Endothelial cell of umbilical vein (primary cell): ENCODE measurements at regions not wholly inside any gene's neighbourhood (a gene's known extent, or its start where the extent isn't known, plus 50 kb on each side); places are given as distances from the start of the nearest gene placed in this dataset.

ENCODE experiments used
- BruUV-seq: library from RNA; stranded (reverse); fragments of 400-500 nt; replicated peaks from 2 replicates; lab custom pipeline; 2021; lab: Mats Ljungman, UMichigan
- CTCF ChIA-PET: fragments of 300-600, 350-600 bp; sonication (Branson Sonifier 250); formaldehyde crosslinking; loops from one replicate; lab custom pipeline; 2021; ENCODE audit warnings: antibody characterized with exemption, inconsistent platforms; lab: Charles Lee
- POLR2A ChIA-PET: fragments of 300-600, 350-600 bp; sonication (Branson Sonifier 250); formaldehyde crosslinking; loops from one replicate; lab custom pipeline; 2021; ENCODE audit warnings: antibody characterized with exemption, inconsistent platforms; lab: Charles Lee
- DNase-seq: peaks from one replicate; pipeline ENCODE4 v3.0.0-alpha.2; 2011; ENCODE audit warnings: low read depth, low spot score
- FAIRE-seq: peaks from 2 replicates; lab custom pipeline; 2011; peaks lifted over from hg19 to GRCh38; lab: Jason Lieb, UNC
- H2AFZ ChIP-seq: 2 replicates; pipeline ENCODE4 v1.6.0; 2012; ENCODE audit warnings: low read depth, low read length, control low read depth, inconsistent platforms
- H3K27ac ChIP-seq: 2 replicates; pipeline ENCODE4 v1.5.1; 2011; ENCODE audit warnings: low read depth, mild to moderate bottlenecking, control low read depth, low read length, moderate library complexity; ENCODE audit not compliant: insufficient read depth
- H3K27me3 ChIP-seq, 2 experiments: 2 replicates each; pipeline versions ENCODE4 v1.6.0 to v1.6.1; 2011; ENCODE audit warnings: low read length in 2 of 2, mixed read lengths in 1 of 2; ENCODE audit not compliant: control insufficient read depth in 2 of 2, insufficient read depth in 2 of 2
- H3K36me3 ChIP-seq, 2 experiments: 2 replicates in 1 of 2; 3 replicates in 1 of 2; pipeline ENCODE4 v1.5.1; 2011; ENCODE audit warnings: low read length in 2 of 2, mild to moderate bottlenecking in 1 of 2, moderate library complexity in 1 of 2; ENCODE audit not compliant: control insufficient read depth in 2 of 2, insufficient read depth in 2 of 2; ENCODE audit errors: extremely low read depth in 1 of 2
- H3K4me1 ChIP-seq: 3 replicates; pipeline ENCODE4 v1.5.1; 2011; ENCODE audit warnings: mild to moderate bottlenecking, low read length; ENCODE audit not compliant: control insufficient read depth, insufficient read depth; ENCODE audit errors: extremely low read depth
- H3K4me2 ChIP-seq: 2 replicates; pipeline ENCODE4 v1.6.1; 2011; ENCODE audit warnings: low read length, control low read depth, mixed read lengths; ENCODE audit not compliant: insufficient read depth
- H3K4me3 ChIP-seq, 3 experiments: fragments of 200-600 bp in 1 of 3; sonication (generic), shearing (Covaris generic) in 1 of 3; replicated peaks in 1 of 3; 2 replicates each; pipeline ENCODE4 v1.5.1; 2011 to 2016; ENCODE audit warnings: control low read depth in 3 of 3, low read length in 3 of 3, mild to moderate bottlenecking in 2 of 3, inconsistent platforms in 1 of 3, low read depth in 1 of 3, moderate library complexity in 1 of 3; ENCODE audit not compliant: insufficient read depth in 1 of 3
- H3K79me2 ChIP-seq: 2 replicates; pipeline ENCODE4 v1.6.0; 2012; ENCODE audit warnings: low read length, inconsistent platforms; ENCODE audit not compliant: control insufficient read depth, insufficient read depth
- H3K9ac ChIP-seq: replicated peaks from 2 replicates; pipeline ENCODE3; 2011; ENCODE audit warnings: low read length, control low read depth; ENCODE audit not compliant: insufficient read depth; ENCODE audit errors: extremely low read depth
- H3K9me1 ChIP-seq: replicated peaks from 3 replicates; pipeline ENCODE4 v1.6.0; 2011; ENCODE audit warnings: mild to moderate bottlenecking, low read length; ENCODE audit not compliant: control insufficient read depth, insufficient read depth; ENCODE audit errors: extremely low read depth
- H3K9me3 ChIP-seq: replicated peaks from 2 replicates; pipeline ENCODE4 v1.5.1; 2012; ENCODE audit warnings: low read length, inconsistent platforms; ENCODE audit not compliant: control insufficient read depth, insufficient read depth
- H4K20me1 ChIP-seq: replicated peaks from 2 replicates; pipeline ENCODE3; 2011; ENCODE audit warnings: mild to moderate bottlenecking, low read length; ENCODE audit not compliant: control insufficient read depth, insufficient read depth; ENCODE audit errors: extremely low read depth
- EZH2 ChIP-seq: IDR thresholded peaks from 2 replicates; pipeline ENCODE4 v1.6.1; 2012; ENCODE audit warnings: borderline replicate concordance, low read depth, mild to moderate bottlenecking, moderate library complexity, low read length, inconsistent platforms; ENCODE audit not compliant: severe bottlenecking
- FOS ChIP-seq: IDR thresholded peaks from 2 replicates; pipeline ENCODE4 v1.6.1; 2011; ENCODE audit warnings: mild to moderate bottlenecking, low read length, moderate library complexity, borderline replicate concordance; ENCODE audit not compliant: insufficient read depth
- GATA2 ChIP-seq: IDR thresholded peaks from 2 replicates; pipeline ENCODE4 v1.7.0; 2011; ENCODE audit warnings: low read depth, mild to moderate bottlenecking, moderate library complexity, mixed read lengths, low read length; ENCODE audit not compliant: insufficient read length, insufficient read depth
- JUN ChIP-seq: IDR thresholded peaks from 2 replicates; pipeline ENCODE4 v1.6.1; 2011; ENCODE audit warnings: borderline replicate concordance, low read depth; ENCODE audit not compliant: insufficient read length, insufficient read depth
- MYC ChIP-seq: IDR thresholded peaks from one replicate; pipeline ENCODE4 v1.6.1; 2011; ENCODE audit warnings: mild to moderate bottlenecking, low read depth, low read length
- POLR2A ChIP-seq: IDR thresholded peaks from 2 replicates; pipeline ENCODE4 v1.6.1; 2012; ENCODE audit warnings: low read depth, mild to moderate bottlenecking, control low read depth, low read length
- POLR2AphosphoS5 ChIP-seq: IDR thresholded peaks from 2 replicates; pipeline ENCODE4 v1.6.1; 2012; ENCODE audit warnings: low read depth, mild to moderate bottlenecking, control low read depth, low read length, moderate library complexity; ENCODE audit not compliant: insufficient read depth
- dilution Hi-C: fragments of 300-500 bp; cut with MboI; formaldehyde crosslinking; loops from one replicate; pipeline ENCODE4 v1.15.0; 2019; ENCODE audit warnings: low sequenced_read_pairs; ENCODE audit not compliant: extremely low pct_ligation_motif_present
- intact Hi-C: fragments of 100-400 bp; cut with micrococcal nuclease; formaldehyde crosslinking; loops from one replicate; pipeline ENCODE4 v1.10.0; 2022
- TF ChIP-seq, protein P1 (sequence below): IDR thresholded peaks from 2 replicates; pipeline ENCODE4 v1.6.1; 2011; ENCODE audit not compliant: insufficient read depth, insufficient read length
- TF ChIP-seq, protein P2 (sequence below), 2 donors: IDR thresholded peaks; 1 replicate in 1 of 2; 2 replicates in 1 of 2; pipeline ENCODE4 v1.5.1; 2011; ENCODE audit warnings: low read length in 2 of 2, mild to moderate bottlenecking in 2 of 2, moderate library complexity in 2 of 2, control low read depth in 1 of 2, inconsistent platforms in 1 of 2, low read depth in 1 of 2; ENCODE audit not compliant: insufficient read depth in 1 of 2; ENCODE audit errors: extremely low read depth in 1 of 2

DNA sequence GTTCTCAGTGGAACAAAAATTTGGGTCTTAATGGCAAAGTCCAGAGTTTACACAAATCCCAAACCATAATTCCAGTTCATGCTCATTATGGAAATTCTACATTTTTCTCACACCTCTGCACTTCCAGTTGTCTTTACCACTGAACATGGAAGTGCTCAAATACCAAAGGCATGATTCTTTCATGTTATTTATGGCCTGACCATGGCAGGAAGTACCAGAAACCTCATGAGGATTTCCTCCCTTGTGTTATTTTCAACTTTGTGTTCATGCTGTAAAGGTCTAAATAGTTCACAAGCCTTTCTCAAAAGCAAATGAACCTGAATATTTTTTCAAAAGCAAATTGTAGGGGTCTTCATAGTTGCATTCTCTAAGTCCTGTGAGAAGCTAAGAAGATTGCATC lies 82.0 kb upstream of the ITGA1 start:
- Histone ChIP-seq H2AFZ (no peak overlapping the region), H4K20me1 (no peaks in the 10 kb centered on the region), H3K9me3 (no peaks in the 10 kb centered on the region), H3K27ac (peak overlapping the region; percentile 4), H3K36me3 (no peaks in the 10 kb centered on the region), H3K79me2 (no peaks in the 10 kb centered on the region), H3K9ac (no peak overlapping the region), H3K9me1 (no peaks in the 10 kb centered on the region), H3K4me1 (peaks cover 25% of the 10 kb centered on the region), H3K4me3 (no peak overlapping the region), H3K27me3 (no peaks in the 10 kb centered on the region), H3K4me2 (peak overlapping the region; percentile 53)
- ChIA-PET POLR2A (no interaction called here), CTCF (interaction anchor here (1.0 to 1.5 kb wide), 3 partner anchors 12 to 22 kb away, joined by 3 to 6 read pairs (median 5); no protein-coding TSS in a partner anchor)
- intact Hi-C loops (loop anchor here (1.0 to 5.0 kb wide), 4 partner anchors 12 to 97 kb away; no protein-coding TSS in a partner anchor), dilution Hi-C loops (no loop called here)
- peak; percentile 79 for DNase-seq
- peak; percentile 65 for FAIRE-seq
- no TSS peak for BruUV-seq
- TF ChIP-seq, protein P1, sequence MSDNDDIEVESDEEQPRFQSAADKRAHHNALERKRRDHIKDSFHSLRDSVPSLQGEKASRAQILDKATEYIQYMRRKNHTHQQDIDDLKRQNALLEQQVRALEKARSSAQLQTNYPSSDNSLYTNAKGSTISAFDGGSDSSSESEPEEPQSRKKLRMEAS, result no peak
- TF ChIP-seq GATA2, result no peak
- no peak for TF ChIP-seq EZH2
- peak; percentile 77 for TF ChIP-seq JUN
- peak; percentile 26 for TF ChIP-seq FOS
- no peak for TF ChIP-seq MYC
- TF ChIP-seq POLR2AphosphoS5, result peak; percentile 48
- no peak for TF ChIP-seq POLR2A
- TF ChIP-seq, protein P2, sequence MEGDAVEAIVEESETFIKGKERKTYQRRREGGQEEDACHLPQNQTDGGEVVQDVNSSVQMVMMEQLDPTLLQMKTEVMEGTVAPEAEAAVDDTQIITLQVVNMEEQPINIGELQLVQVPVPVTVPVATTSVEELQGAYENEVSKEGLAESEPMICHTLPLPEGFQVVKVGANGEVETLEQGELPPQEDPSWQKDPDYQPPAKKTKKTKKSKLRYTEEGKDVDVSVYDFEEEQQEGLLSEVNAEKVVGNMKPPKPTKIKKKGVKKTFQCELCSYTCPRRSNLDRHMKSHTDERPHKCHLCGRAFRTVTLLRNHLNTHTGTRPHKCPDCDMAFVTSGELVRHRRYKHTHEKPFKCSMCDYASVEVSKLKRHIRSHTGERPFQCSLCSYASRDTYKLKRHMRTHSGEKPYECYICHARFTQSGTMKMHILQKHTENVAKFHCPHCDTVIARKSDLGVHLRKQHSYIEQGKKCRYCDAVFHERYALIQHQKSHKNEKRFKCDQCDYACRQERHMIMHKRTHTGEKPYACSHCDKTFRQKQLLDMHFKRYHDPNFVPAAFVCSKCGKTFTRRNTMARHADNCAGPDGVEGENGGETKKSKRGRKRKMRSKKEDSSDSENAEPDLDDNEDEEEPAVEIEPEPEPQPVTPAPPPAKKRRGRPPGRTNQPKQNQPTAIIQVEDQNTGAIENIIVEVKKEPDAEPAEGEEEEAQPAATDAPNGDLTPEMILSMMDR (IDR thresholded peaks at IDR 0.05; ENCODE audit: extremely low read depth in 1 of 2, insufficient read depth in 1 of 2, low read depth in 1 of 2, low read length in 2 of 2), result no peak
